ENCODE measurements at regions not wholly inside any gene's neighbourhood (a gene's known extent, or its start where the extent isn't known, plus 50 kb on each side); places are given as distances from the start of the nearest gene placed in this dataset.

DNA sequence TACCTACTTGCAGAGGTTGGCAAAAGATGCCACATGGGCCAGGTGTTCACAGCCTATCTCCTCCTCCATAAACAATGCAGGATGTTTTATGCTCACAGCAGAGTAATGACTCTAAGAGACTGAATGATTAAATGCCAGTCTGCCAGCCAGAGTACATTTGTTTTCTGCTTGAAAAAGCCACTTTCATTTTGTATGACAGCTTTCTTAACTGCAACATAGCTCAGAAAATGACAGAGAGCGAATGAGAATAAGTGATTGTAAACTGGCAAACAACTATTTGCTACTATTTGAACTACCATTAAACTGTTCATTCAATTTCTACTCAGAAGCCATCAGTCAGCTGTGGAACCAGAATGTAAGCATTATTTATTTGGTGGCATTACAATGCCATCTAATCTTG lies 50.6 kb upstream of the DCC start:
- TF ChIP-seq, protein P1, sequence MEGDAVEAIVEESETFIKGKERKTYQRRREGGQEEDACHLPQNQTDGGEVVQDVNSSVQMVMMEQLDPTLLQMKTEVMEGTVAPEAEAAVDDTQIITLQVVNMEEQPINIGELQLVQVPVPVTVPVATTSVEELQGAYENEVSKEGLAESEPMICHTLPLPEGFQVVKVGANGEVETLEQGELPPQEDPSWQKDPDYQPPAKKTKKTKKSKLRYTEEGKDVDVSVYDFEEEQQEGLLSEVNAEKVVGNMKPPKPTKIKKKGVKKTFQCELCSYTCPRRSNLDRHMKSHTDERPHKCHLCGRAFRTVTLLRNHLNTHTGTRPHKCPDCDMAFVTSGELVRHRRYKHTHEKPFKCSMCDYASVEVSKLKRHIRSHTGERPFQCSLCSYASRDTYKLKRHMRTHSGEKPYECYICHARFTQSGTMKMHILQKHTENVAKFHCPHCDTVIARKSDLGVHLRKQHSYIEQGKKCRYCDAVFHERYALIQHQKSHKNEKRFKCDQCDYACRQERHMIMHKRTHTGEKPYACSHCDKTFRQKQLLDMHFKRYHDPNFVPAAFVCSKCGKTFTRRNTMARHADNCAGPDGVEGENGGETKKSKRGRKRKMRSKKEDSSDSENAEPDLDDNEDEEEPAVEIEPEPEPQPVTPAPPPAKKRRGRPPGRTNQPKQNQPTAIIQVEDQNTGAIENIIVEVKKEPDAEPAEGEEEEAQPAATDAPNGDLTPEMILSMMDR (IDR thresholded peaks at IDR 0.05) = no peak
- H3K4me1 ChIP-seq = no peaks in the 10 kb centered on the region
- no peaks in the 10 kb centered on the region for H3K27me3 ChIP-seq
- no peak overlapping the region for H3K27ac ChIP-seq
- no peaks in the 10 kb centered on the region for H3K9me3 ChIP-seq
- H3K36me3 ChIP-seq = no peaks in the 10 kb centered on the region
- no peak for DNase-seq (ENCODE audit: low spot score)
- H3K4me3 ChIP-seq = no peak overlapping the region
